ENCODE measurements at regions not wholly inside any gene's neighbourhood (a gene's known extent, or its start where the extent isn't known, plus 50 kb on each side); places are given as distances from the start of the nearest gene placed in this dataset.
"Not testable (repeated sequence)": the region's sequence is repeated elsewhere in the genome, so short reads cannot be mapped to it uniquely, and the experiment has no call there.

- no peak for FAIRE-seq
- no peak for DNase-seq (ENCODE audit: low spot score)
Measured at GRCh38 chr11:104704888-104705287, 193.4 kb downstream of the CASP12 start.

- FAIRE-seq (no peak), DNase-seq (ENCODE audit: low spot score) (no peak)
Measured at GRCh38 chr11:104704146-104704830, 194.0 kb downstream of the CASP12 start.

- DNase-seq (ENCODE audit: low spot score): no peak
- FAIRE-seq: no peak
Measured at GRCh38 chr11:104700609-104701008, 197.7 kb downstream of the CASP12 start.

GRCh38 chr11:104699981-104700380, 198.3 kb downstream of the CASP12 start:
- DNase-seq (ENCODE audit: low spot score) (no peak), FAIRE-seq (no peak)

- no peak for DNase-seq (ENCODE audit: low spot score)
- no peak for FAIRE-seq
Measured at GRCh38 chr11:104695065-104695463, 203.2 kb downstream of the CASP12 start.

GRCh38 chr11:104694259-104695064, 203.8 kb downstream of the CASP12 start:
- FAIRE-seq (no peak), DNase-seq (ENCODE audit: low spot score) (peak; percentile 63)

GRCh38 chr11:104692751-104693150, 205.5 kb downstream of the CASP12 start:
- DNase-seq (ENCODE audit: low spot score) (no peak), FAIRE-seq (no peak)

GRCh38 chr11:104691129-104691528, 207.1 kb downstream of the CASP12 start:
- DNase-seq (ENCODE audit: low spot score) (no peak), FAIRE-seq (no peak)

GRCh38 chr11:104690241-104690640, 208.0 kb downstream of the CASP12 start:
- no peak for FAIRE-seq
- DNase-seq (ENCODE audit: low spot score): no peak

GRCh38 chr11:104688731-104689130, 209.5 kb downstream of the CASP12 start:
- FAIRE-seq: no peak

GRCh38 chr11:104682206-104682605, 216.1 kb downstream of the CASP12 start:
- FAIRE-seq (no peak), DNase-seq (ENCODE audit: low spot score) (no peak)

More at GRCh38 chr11:104688731-104689130, 209.5 kb downstream of the CASP12 start:
- no peak for DNase-seq (ENCODE audit: low spot score)

- FAIRE-seq: no peak
- no peak for DNase-seq (ENCODE audit: low spot score)
Measured at GRCh38 chr11:104679258-104679657, 219.0 kb downstream of the CASP12 start.

GRCh38 chr11:104678408-104678807, 219.9 kb downstream of the CASP12 start:
- FAIRE-seq (no peak), DNase-seq (ENCODE audit: low spot score) (no peak)

GRCh38 chr11:104677069-104677468, 221.2 kb downstream of the CASP12 start:
- DNase-seq (ENCODE audit: low spot score): not testable (repeated sequence)
- peak; percentile 66 for FAIRE-seq

GRCh38 chr11:104672897-104673296, 225.4 kb downstream of the CASP12 start:
- DNase-seq (ENCODE audit: low spot score): no peak
- no peak for FAIRE-seq

GRCh38 chr11:104668797-104669463, 229.3 kb downstream of the CASP12 start:
- DNase-seq (ENCODE audit: low spot score) (peak; percentile 40), FAIRE-seq (no peak)

- FAIRE-seq (no peak), DNase-seq (ENCODE audit: low spot score) (no peak)
Measured at GRCh38 chr11:104666624-104667023, 231.6 kb downstream of the CASP12 start.

- FAIRE-seq: no peak
Measured at GRCh38 chr11:104665641-104666040, 232.6 kb downstream of the CASP12 start.

GRCh38 chr11:104663190-104664140, 234.8 kb downstream of the CASP12 start:
- peak; percentile 5 for DNase-seq (ENCODE audit: low spot score)
- FAIRE-seq: no peak

More at GRCh38 chr11:104665641-104666040, 232.6 kb downstream of the CASP12 start:
- no peak for DNase-seq (ENCODE audit: low spot score)

GRCh38 chr11:104661901-104662300, 236.4 kb downstream of the CASP12 start:
- DNase-seq (ENCODE audit: low spot score) (no peak), FAIRE-seq (no peak)

- no peak for DNase-seq (ENCODE audit: low spot score)
- FAIRE-seq: no peak
Measured at GRCh38 chr11:104661471-104661870, 236.8 kb downstream of the CASP12 start.

All from urothelium cell line (cell line).